Endothelial cell of umbilical vein (primary cell): ENCODE measurements at regions not wholly inside any gene's neighbourhood (a gene's known extent, or its start where the extent isn't known, plus 50 kb on each side); places are given as distances from the start of the nearest gene placed in this dataset.
A peak's percentile ranks its signal among the peaks of the same experiment; 100 is the strongest.

Experiments used
- BruUV-seq: library from RNA; stranded (reverse); fragments of 400-500 nt; replicated peaks from 2 replicates; lab custom pipeline; 2021; lab: Mats Ljungman, UMichigan
- CTCF ChIA-PET: fragments of 300-600, 350-600 bp; sonication (Branson Sonifier 250); formaldehyde crosslinking; loops from one replicate; lab custom pipeline; 2021; ENCODE audit warnings: antibody characterized with exemption, inconsistent platforms; lab: Charles Lee
- POLR2A ChIA-PET: fragments of 300-600, 350-600 bp; sonication (Branson Sonifier 250); formaldehyde crosslinking; loops from one replicate; lab custom pipeline; 2021; ENCODE audit warnings: antibody characterized with exemption, inconsistent platforms; lab: Charles Lee
- DNase-seq: peaks from one replicate; pipeline ENCODE4 v3.0.0-alpha.2; 2011; ENCODE audit warnings: low read depth, low spot score
- FAIRE-seq: peaks from 2 replicates; lab custom pipeline; 2011; peaks lifted over from hg19 to GRCh38; lab: Jason Lieb, UNC
- H2AFZ ChIP-seq: 2 replicates; pipeline ENCODE4 v1.6.0; 2012; ENCODE audit warnings: low read depth, low read length, control low read depth, inconsistent platforms
- H3K27ac ChIP-seq: 2 replicates; pipeline ENCODE4 v1.5.1; 2011; ENCODE audit warnings: low read depth, mild to moderate bottlenecking, control low read depth, low read length, moderate library complexity; ENCODE audit not compliant: insufficient read depth
- H3K27me3 ChIP-seq, 2 experiments: 2 replicates each; pipeline versions ENCODE4 v1.6.0 to v1.6.1; 2011; ENCODE audit warnings: low read length in 2 of 2, mixed read lengths in 1 of 2; ENCODE audit not compliant: control insufficient read depth in 2 of 2, insufficient read depth in 2 of 2
- H3K36me3 ChIP-seq, 2 experiments: 2 replicates in 1 of 2; 3 replicates in 1 of 2; pipeline ENCODE4 v1.5.1; 2011; ENCODE audit warnings: low read length in 2 of 2, mild to moderate bottlenecking in 1 of 2, moderate library complexity in 1 of 2; ENCODE audit not compliant: control insufficient read depth in 2 of 2, insufficient read depth in 2 of 2; ENCODE audit errors: extremely low read depth in 1 of 2
- H3K4me1 ChIP-seq: 3 replicates; pipeline ENCODE4 v1.5.1; 2011; ENCODE audit warnings: mild to moderate bottlenecking, low read length; ENCODE audit not compliant: control insufficient read depth, insufficient read depth; ENCODE audit errors: extremely low read depth
- H3K4me2 ChIP-seq: 2 replicates; pipeline ENCODE4 v1.6.1; 2011; ENCODE audit warnings: low read length, control low read depth, mixed read lengths; ENCODE audit not compliant: insufficient read depth
- H3K4me3 ChIP-seq, 3 experiments: fragments of 200-600 bp in 1 of 3; sonication (generic), shearing (Covaris generic) in 1 of 3; replicated peaks in 1 of 3; 2 replicates each; pipeline ENCODE4 v1.5.1; 2011 to 2016; ENCODE audit warnings: control low read depth in 3 of 3, low read length in 3 of 3, mild to moderate bottlenecking in 2 of 3, inconsistent platforms in 1 of 3, low read depth in 1 of 3, moderate library complexity in 1 of 3; ENCODE audit not compliant: insufficient read depth in 1 of 3
- H3K79me2 ChIP-seq: 2 replicates; pipeline ENCODE4 v1.6.0; 2012; ENCODE audit warnings: low read length, inconsistent platforms; ENCODE audit not compliant: control insufficient read depth, insufficient read depth
- H3K9ac ChIP-seq: replicated peaks from 2 replicates; pipeline ENCODE3; 2011; ENCODE audit warnings: low read length, control low read depth; ENCODE audit not compliant: insufficient read depth; ENCODE audit errors: extremely low read depth
- H3K9me1 ChIP-seq: replicated peaks from 3 replicates; pipeline ENCODE4 v1.6.0; 2011; ENCODE audit warnings: mild to moderate bottlenecking, low read length; ENCODE audit not compliant: control insufficient read depth, insufficient read depth; ENCODE audit errors: extremely low read depth
- H3K9me3 ChIP-seq: replicated peaks from 2 replicates; pipeline ENCODE4 v1.5.1; 2012; ENCODE audit warnings: low read length, inconsistent platforms; ENCODE audit not compliant: control insufficient read depth, insufficient read depth
- H4K20me1 ChIP-seq: replicated peaks from 2 replicates; pipeline ENCODE3; 2011; ENCODE audit warnings: mild to moderate bottlenecking, low read length; ENCODE audit not compliant: control insufficient read depth, insufficient read depth; ENCODE audit errors: extremely low read depth
- EZH2 ChIP-seq: IDR thresholded peaks from 2 replicates; pipeline ENCODE4 v1.6.1; 2012; ENCODE audit warnings: borderline replicate concordance, low read depth, mild to moderate bottlenecking, moderate library complexity, low read length, inconsistent platforms; ENCODE audit not compliant: severe bottlenecking
- FOS ChIP-seq: IDR thresholded peaks from 2 replicates; pipeline ENCODE4 v1.6.1; 2011; ENCODE audit warnings: mild to moderate bottlenecking, low read length, moderate library complexity, borderline replicate concordance; ENCODE audit not compliant: insufficient read depth
- GATA2 ChIP-seq: IDR thresholded peaks from 2 replicates; pipeline ENCODE4 v1.7.0; 2011; ENCODE audit warnings: low read depth, mild to moderate bottlenecking, moderate library complexity, mixed read lengths, low read length; ENCODE audit not compliant: insufficient read length, insufficient read depth
- JUN ChIP-seq: IDR thresholded peaks from 2 replicates; pipeline ENCODE4 v1.6.1; 2011; ENCODE audit warnings: borderline replicate concordance, low read depth; ENCODE audit not compliant: insufficient read length, insufficient read depth
- MYC ChIP-seq: IDR thresholded peaks from one replicate; pipeline ENCODE4 v1.6.1; 2011; ENCODE audit warnings: mild to moderate bottlenecking, low read depth, low read length
- POLR2A ChIP-seq: IDR thresholded peaks from 2 replicates; pipeline ENCODE4 v1.6.1; 2012; ENCODE audit warnings: low read depth, mild to moderate bottlenecking, control low read depth, low read length
- POLR2AphosphoS5 ChIP-seq: IDR thresholded peaks from 2 replicates; pipeline ENCODE4 v1.6.1; 2012; ENCODE audit warnings: low read depth, mild to moderate bottlenecking, control low read depth, low read length, moderate library complexity; ENCODE audit not compliant: insufficient read depth
- dilution Hi-C: fragments of 300-500 bp; cut with MboI; formaldehyde crosslinking; loops from one replicate; pipeline ENCODE4 v1.15.0; 2019; ENCODE audit warnings: low sequenced_read_pairs; ENCODE audit not compliant: extremely low pct_ligation_motif_present
- intact Hi-C: fragments of 100-400 bp; cut with micrococcal nuclease; formaldehyde crosslinking; loops from one replicate; pipeline ENCODE4 v1.10.0; 2022
- TF ChIP-seq, protein P1 (sequence below), 2 donors: IDR thresholded peaks; 1 replicate in 1 of 2; 2 replicates in 1 of 2; pipeline ENCODE4 v1.5.1; 2011; ENCODE audit warnings: low read length in 2 of 2, mild to moderate bottlenecking in 2 of 2, moderate library complexity in 2 of 2, control low read depth in 1 of 2, inconsistent platforms in 1 of 2, low read depth in 1 of 2; ENCODE audit not compliant: insufficient read depth in 1 of 2; ENCODE audit errors: extremely low read depth in 1 of 2
- TF ChIP-seq, protein P2 (sequence below): IDR thresholded peaks from 2 replicates; pipeline ENCODE4 v1.6.1; 2011; ENCODE audit not compliant: insufficient read depth, insufficient read length

DNA sequence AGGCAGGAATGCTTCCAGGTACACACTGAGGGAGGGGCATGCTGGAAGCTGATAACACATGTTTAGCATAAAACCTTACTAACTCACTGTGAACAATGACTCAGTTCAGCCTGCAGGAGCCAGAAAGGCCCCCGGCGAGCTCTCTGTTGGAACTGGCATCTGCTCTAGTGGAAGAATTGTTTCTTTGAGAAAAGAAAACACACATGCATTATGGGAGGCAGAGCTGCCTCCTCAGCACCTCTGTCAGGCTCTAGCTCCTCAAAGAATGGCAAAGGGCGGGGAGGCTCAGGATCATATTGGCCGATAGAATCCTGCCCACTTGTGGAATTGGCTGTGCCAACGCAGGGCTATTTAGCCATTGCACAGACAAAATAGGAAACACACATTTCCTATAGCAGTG is 338.3 kb downstream of the CXCL12 start:
- Histone ChIP-seq H3K36me3 (no peaks in the 10 kb centered on the region), H3K4me3 (no peak overlapping the region), H3K27ac (no peak overlapping the region), H3K9me3 (no peaks in the 10 kb centered on the region), H3K4me2 (no peak overlapping the region), H3K9ac (no peak overlapping the region), H3K9me1 (no peaks in the 10 kb centered on the region), H3K79me2 (no peaks in the 10 kb centered on the region), H2AFZ (no peak overlapping the region), H3K27me3 (peaks cover 1 to 12% of the 10 kb centered on the region in 2 experiments), H3K4me1 (peaks cover 2% of the 10 kb centered on the region), H4K20me1 (no peaks in the 10 kb centered on the region)
- BruUV-seq = no TSS peak
- no peak for TF ChIP-seq MYC
- TF ChIP-seq, protein P1, sequence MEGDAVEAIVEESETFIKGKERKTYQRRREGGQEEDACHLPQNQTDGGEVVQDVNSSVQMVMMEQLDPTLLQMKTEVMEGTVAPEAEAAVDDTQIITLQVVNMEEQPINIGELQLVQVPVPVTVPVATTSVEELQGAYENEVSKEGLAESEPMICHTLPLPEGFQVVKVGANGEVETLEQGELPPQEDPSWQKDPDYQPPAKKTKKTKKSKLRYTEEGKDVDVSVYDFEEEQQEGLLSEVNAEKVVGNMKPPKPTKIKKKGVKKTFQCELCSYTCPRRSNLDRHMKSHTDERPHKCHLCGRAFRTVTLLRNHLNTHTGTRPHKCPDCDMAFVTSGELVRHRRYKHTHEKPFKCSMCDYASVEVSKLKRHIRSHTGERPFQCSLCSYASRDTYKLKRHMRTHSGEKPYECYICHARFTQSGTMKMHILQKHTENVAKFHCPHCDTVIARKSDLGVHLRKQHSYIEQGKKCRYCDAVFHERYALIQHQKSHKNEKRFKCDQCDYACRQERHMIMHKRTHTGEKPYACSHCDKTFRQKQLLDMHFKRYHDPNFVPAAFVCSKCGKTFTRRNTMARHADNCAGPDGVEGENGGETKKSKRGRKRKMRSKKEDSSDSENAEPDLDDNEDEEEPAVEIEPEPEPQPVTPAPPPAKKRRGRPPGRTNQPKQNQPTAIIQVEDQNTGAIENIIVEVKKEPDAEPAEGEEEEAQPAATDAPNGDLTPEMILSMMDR (IDR thresholded peaks at IDR 0.05; ENCODE audit: extremely low read depth in 1 of 2, insufficient read depth in 1 of 2, low read depth in 1 of 2, low read length in 2 of 2) = peak in 1 of 2 donors; percentile 12
- DNase-seq (peak; percentile 29), FAIRE-seq (no peak)
- intact Hi-C loops = loop anchor here (5.0 to 10.0 kb wide), 2 partner anchors 354 to 818 kb away; no protein-coding TSS in a partner anchor
- ChIA-PET CTCF (interaction anchor here (0.6 to 4.3 kb wide), 6 partner anchors 17 to 363 kb away, joined by 3 to 46 read pairs (median 4); no protein-coding TSS in a partner anchor), POLR2A (no interaction called here)
- dilution Hi-C loops = no loop called here

DNA sequence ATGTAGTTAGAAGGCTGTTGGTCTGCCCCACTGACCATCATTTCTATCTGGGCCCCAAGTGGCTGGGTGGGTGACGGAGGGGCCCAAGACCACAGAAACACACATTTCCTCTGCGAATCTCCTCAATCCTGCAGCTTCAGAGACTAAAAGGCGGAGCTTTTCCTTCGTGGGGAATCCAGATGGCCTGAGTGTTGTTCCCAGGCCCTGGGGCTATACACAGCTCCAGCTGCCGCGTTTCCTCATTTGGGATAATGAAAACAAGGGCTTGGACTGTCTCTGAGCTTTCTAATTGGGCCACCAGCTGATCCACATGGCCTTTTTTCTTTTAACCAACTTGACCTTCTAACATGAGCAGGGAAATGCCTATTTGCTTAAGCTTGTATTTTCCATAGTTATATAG is 339.9 kb downstream of the CXCL12 start:
- BruUV-seq = no TSS peak
- no peak for FAIRE-seq
- no peak overlapping the region for H3K27ac ChIP-seq
- no peak overlapping the region for H3K4me3 ChIP-seq
- H3K9ac ChIP-seq = no peak overlapping the region
- no peaks in the 10 kb centered on the region for H3K36me3 ChIP-seq
- DNase-seq = no peak
- no peaks in the 10 kb centered on the region for H4K20me1 ChIP-seq
- no peaks in the 10 kb centered on the region for H3K79me2 ChIP-seq
- H2AFZ ChIP-seq = no peak overlapping the region
- H3K4me2 ChIP-seq = no peak overlapping the region
- POLR2A ChIA-PET = no interaction called here
- TF ChIP-seq POLR2AphosphoS5 (no peak), FOS (no peak), JUN (no peak), GATA2 (no peak), POLR2A (no peak), EZH2 (no peak), MYC (no peak)
- TF ChIP-seq, protein P1 (IDR thresholded peaks at IDR 0.05; ENCODE audit: extremely low read depth in 1 of 2, insufficient read depth in 1 of 2, low read depth in 1 of 2, low read length in 2 of 2) = no peak
- TF ChIP-seq, protein P2, sequence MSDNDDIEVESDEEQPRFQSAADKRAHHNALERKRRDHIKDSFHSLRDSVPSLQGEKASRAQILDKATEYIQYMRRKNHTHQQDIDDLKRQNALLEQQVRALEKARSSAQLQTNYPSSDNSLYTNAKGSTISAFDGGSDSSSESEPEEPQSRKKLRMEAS = no peak
- intact Hi-C loops = loop anchor here (5.0 to 10.0 kb wide), 2 partner anchors 353 to 820 kb away; no protein-coding TSS in a partner anchor
- no peaks in the 10 kb centered on the region for H3K9me3 ChIP-seq
- H3K9me1 ChIP-seq = no peaks in the 10 kb centered on the region
- dilution Hi-C loops = no loop called here
- H3K4me1 ChIP-seq = peaks cover 2% of the 10 kb centered on the region
- peaks cover 1 to 12% of the 10 kb centered on the region in 2 experiments for H3K27me3 ChIP-seq
- CTCF ChIA-PET = interaction anchor here (4.3 kb wide), 1 partner anchor 354 kb away, joined by 46 read pairs; no protein-coding TSS in a partner anchor
